NCI-H1436 treated with DMSO at 0.1 percent for 48 hours (cell line): ENCODE measurements at regions not wholly inside any gene's neighbourhood (a gene's known extent, or its start where the extent isn't known, plus 50 kb on each side); places are given as distances from the start of the nearest gene placed in this dataset.
A peak's percentile ranks its signal among the peaks of the same experiment; 100 is the strongest.
"Not testable (repeated sequence)": the region's sequence is repeated elsewhere in the genome, so short reads cannot be mapped to it uniquely, and the experiment has no call there.

Source experiments
- DNase-seq: peaks from one replicate; lab custom pipeline; 2025; lab: John Stamatoyannopoulos, UW

DNA sequence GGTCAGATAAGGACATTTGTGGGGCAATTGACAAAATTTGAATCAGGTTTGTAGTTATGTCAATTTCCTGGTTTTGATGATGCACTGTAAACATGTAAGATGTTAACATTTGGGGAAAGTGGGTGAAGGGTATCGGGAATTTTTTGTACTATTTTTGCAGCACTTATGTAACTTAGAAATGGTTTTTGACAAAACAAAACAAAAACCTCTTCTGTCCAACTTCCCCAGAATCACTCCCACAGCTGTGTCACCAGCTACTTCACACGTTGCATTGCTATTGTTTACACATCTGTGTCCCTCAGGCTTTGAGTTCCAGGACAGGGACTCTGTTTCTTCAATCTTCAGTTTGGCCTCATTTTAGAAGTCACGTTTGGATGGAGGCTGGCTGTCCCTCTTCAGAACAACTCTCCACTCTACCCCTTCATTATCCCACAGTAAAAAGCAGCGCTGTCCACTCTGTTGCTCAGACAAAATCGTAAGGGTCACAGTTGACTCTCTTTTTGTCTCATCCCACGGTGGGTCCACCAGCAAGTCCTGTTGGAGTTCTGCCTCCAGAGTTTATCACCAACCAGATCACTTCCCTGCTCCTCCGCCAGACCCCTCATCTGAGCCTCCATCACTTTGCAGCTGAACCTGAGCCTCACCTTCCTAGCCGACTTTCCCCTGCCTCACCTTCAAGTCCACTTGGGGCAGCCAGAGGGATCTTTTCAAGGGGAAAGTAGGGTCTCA lies 63.2 kb downstream of the NENF start:
- DNase-seq: no peak

DNA sequence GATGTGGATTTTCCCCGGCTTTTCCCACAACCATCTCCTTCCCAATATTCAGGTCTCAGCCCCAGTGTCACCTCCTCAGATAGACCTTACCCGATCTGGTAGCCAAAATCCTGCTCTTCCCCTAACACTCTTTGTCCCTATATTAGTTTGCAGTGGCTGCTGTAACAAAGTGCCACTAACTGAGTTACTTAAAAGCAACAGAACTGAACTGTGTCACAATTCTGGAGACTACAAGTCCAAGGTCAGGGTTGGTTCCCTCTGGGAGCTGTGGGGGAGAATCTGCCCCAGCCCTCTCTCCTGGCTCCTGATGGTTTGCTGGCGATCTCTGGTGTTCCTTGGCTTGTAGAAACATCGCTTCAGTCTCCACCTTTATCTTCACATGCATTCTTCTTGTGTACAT lies 64.0 kb downstream of the NENF start:
- no peak for DNase-seq

DNA sequence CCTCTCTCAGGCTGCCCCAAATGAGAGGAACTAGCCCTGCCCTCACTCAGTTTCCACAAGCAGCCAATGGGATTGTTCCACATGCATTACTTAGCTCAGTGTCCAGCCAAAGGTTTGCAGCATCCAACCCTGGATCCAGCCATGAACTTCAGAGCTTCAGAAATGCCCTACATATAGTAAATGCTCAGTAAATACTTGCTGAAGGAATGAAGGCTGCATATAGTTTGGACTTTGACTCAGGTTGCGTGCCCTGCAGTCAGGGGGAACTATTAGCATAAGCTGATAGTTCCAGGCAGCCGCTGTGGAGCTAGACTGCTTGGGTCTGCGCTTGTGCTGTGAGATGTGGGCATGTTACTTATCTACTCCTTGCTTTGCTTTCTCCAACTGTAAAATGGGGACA lies 64.8 kb downstream of the NENF start:
- no peak for DNase-seq

DNA sequence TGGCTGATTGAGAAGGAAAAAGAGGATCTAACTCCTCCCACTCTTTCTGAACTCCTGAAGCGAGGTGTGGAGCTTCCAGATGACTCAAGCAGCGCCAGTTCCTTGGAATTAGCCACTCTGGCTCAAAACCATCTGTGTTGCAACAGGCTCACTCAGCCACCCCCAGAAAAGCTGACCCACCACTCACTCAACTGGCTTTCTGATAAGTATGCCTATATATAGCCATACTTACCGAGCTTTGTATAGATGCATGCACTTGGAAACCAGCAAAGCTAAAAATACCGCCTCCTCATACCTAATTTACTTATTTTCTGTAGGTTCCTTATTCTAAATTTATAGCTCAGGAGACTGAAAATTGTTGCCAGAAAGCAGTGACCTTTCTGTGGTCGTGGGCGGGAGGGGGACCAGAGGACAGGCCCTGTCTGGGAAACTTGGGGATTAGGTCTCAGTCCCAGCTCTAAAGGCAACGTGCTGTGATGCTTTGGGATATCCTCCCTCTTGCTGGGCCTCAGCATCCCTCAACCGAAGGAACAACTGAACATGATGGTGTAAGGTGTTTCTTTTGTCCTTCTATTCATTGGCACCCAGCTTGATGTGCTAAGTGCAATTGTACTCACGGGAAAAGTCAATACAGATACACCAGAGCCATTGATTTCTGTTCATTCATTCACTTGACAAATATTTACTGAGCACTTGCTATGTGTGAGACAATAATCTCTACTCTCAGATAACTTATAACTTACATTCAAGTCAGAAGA lies 65.7 kb downstream of the NENF start:
- peak; percentile 50 for DNase-seq

DNA sequence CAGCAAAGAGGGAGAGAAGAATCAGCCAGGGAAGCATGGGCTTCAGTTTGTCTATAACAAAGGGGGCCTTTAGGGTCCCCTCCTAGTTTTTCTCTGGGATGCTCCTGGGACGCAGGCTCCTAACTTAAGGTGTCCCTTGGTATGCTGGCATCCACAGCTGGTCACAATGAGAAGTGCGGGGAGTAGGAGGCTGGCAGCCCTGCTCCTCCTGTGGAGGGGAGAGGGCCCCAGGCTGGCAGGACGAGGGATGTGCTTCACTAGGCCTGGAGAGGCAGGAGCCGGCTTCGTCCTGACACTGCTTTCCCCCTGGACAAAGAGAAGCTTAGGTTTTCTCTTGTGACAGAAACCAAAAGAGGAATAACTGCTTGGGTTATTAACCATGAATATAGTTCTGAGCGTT lies 67.6 kb downstream of the NENF start:
- no peak for DNase-seq

DNA sequence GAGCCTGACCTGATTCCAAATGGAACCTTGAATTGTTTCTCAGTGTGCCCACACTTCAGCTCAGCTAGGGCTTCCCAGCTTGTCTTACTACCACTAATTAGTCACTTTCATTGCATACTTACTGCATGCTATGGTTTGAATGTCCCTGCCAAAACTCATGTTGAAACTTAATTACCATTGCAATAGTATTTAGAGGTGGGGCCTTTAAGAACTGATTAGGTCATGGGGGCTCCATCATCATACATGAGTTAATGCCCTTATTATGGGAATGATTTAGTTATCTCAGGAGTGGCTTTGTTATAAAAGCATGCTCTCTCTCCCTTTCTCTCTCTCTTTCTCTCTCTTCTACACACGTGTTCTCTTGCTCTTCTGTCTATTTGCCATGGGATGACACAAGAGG lies 68.3 kb downstream of the NENF start:
- DNase-seq: no peak

DNA sequence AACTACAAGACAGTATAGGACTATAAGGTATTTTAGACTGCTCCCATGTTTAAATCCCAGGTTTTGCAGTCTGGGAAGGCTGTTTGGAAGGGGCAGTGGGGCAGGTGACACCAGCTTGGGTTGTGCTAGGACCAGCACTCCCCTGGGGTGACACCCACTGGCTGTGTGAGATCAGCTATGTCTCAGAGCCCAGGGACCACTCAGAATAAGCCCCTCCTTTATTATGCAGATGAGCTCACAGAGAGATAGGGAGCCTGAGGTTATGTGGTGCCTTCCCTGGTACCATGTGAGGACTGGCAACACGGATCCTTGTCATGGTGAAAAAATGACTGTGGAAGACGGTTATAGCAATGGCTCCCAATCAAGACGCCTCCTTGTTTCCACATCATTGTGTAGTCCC lies 71.0 kb downstream of the NENF start:
- DNase-seq: no peak

DNA sequence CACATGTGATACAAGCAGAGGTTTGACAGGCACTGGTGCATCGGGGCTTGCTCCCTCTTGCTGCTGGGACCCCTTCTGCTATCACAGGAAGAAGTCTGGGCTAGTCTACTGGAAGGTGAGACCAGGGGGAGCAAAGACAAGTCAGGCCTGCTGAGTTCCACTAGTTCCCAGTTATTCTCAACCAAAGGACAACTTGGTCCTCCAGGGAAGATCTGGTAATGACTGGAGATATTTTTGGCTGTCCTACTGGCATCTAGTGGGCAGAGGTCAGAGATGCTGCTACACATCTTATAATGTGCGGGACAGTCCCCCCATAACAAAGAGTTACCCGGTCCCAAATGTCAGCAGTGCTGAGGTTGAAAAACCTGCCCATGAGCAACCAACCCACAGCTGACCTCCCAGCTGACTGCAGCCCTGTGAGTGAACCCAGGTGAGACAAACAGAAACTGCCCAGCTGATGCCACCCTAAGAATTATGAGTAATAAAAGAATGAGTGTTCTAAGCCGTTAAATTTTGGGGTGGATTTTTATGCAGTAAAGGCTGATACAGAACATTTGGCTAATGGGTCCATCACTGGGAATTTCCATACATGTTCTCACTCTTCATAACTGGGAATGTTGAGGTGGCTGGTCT lies 71.6 kb downstream of the NENF start:
- DNase-seq: no peak

DNA sequence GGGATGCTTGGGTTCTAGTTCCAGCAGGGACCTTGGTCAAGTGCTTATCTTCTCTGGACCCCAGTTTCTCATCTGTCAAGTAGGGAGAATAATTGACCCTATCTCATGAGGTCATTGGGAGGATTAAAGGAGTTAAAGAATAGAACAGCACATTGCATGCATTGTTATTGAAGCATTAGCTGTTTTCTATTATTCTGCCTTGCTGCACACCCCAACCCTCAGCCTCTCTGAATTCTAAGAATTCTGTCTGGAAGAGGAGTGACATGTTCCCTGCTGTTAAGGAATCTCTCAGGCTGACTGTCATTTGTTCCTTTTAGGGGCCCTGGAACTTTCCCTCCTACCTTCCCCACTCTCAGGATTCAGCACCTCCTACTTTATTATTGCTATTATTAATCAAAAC lies 73.9 kb downstream of the NENF start:
- DNase-seq: no peak

DNA sequence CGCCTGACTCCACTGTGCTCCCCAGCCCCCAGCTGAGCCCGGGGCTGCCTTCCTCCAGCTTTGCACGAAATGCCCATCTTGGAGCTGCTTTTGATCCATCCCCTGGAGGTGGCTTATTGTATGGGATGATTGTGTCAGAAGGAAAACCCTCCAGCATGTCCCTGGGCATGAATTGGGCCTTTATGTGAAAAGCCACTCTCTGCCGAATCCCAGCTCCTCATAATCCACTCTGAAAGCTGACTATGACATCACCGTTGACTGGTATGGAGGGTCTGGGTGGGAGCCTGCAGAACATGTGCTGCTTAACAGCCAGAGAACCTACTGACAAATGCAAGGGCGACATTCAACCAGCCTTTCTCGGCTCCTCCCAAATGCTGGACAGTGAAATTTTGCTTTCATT lies 74.6 kb downstream of the NENF start:
- no peak for DNase-seq

DNA sequence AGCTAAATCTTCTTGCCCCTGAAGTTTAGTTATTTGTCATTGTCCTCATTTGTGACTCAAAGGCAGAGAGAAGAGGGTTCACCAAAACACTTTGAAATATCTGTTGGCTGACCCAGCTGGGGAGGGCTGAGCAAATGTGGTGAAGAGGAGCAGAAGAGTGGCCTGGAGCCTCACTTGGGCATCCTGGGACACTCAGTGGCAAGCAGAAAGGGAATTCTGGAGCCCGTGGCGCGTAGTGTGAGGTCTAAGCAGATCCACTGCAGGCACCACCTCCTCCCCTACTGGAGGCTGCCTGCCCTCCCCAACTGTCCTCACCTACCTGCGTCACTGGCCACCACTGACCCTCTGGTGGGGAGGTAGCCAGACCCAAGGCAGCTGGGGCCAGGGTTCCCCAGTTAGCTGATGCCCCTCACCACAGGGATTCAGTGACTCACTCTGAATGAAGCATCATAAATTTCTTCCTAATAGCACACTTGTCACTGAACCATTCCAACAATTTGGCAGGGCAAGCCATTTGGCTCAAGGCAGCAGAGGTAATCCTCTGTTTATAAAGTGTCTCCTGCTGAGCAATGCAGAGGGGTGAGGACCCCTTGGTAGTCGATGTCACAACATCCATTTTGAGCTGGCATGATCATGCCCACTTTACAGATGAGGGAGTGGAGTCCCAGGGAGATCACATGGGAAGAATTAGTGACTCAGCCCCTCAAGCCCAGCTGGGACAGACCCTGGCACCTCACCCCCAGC lies 80.3 kb downstream of the NENF start:
- no peak for DNase-seq

DNA sequence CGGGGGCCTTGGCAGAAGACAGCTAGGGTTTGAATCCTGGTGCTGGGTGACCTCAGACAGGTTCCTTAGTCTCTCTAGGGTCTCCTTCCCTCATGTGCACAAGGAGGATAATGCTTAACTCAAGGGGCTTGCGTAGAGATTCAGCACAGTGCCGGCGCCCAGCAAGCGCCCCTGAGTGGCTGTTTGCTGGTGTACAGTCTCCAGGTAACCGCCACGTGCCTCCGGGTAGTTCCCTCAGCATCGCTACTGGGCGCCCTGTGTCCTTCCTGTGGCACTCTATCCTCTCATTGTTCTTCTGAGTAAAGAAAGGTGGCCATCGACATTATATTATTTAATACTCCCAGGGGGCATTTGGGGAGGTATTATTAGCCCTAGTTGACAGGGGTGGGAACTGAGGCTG lies 80.9 kb downstream of the NENF start:
- no peak for DNase-seq

DNA sequence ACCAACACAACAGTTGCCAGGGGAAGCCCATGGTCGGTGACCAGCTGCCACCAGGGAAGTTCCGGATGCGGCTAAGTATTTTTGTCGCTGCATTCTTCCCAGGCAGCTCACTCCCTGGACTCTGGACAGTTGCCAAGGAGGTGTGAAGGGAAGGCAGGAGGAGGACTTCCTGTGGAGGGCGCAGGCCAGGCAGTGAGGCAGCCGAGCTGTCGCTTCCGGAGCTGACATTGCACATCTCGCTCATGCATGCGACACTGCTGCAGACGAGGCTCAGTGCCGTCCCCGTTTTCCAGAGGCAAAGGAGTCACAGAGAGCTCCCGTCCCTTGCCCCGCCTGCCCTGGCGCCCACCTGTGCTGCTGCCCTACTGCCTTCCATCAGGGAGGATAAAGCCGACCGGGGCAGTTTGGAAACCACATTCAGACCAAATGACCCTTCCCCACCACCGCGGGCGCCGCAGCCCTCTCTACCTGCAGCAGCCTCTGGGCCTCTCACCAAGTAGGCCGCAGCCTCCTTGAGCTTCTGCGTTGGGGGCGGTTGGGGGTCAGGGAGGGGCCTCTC lies 81.4 kb downstream of the NENF start:
- DNase-seq: no peak

DNA sequence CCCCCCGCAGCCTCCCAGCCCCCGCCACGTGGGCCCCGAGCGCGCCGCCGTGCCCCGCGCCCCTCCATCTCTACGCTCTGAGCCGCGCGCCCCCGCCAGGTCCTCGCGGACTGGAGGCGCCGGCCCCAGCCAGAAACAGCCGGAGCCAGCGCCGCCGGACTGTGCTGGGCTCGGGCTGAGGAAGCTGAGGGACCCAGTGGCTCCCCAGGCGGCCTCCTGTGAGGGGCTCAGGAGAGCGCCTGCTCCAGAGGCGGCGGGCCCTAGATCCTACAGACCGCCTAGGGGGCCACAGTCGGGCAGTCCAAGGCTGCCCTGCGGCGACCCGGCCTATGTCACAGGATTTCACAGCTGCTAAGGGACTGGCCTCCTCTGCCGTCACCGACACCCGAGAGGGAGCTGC lies 82.1 kb downstream of the NENF start:
- no peak for DNase-seq

DNA sequence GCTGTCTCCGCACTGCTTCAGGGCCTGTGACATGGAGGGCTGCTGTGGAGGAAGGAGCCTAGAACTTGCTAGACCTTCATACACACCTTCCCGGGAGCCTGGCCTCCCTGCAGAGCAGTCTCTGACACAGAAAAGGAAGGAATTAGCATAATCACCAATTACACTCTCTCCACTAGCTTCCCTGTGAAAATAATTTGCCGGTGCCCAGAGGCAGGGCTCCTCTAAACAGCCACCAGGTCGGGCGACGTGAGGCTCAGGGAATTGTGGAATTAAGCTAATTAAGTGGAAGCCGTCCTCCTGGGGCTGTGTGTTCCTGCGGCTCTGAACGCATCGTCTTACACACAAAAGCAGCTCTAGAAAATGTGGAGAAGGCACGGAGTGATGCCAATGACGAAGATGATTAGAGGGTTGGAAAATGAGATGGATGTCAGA lies 82.6 kb downstream of the NENF start:
- DNase-seq: peak; percentile 56

DNA sequence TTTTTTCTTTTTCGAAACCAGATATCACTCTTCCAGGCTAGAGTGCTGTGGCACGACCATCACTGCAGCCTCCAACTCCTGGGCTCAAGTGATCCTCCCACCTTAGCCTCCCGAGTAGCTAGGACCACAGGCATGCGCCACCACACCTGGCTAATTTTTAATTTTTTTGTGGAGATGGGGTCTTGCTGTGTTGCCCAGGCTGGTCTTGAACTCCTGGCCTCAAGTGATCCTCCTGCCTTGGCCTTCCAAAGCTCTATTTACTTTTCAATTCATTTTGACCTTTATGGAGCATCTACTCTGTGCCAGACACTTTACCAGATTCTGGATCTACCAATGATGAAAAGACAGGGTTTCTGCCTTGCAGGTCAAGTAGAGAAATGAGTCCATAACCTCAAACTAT lies 83.3 kb downstream of the NENF start:
- not testable (repeated sequence) for DNase-seq

DNA sequence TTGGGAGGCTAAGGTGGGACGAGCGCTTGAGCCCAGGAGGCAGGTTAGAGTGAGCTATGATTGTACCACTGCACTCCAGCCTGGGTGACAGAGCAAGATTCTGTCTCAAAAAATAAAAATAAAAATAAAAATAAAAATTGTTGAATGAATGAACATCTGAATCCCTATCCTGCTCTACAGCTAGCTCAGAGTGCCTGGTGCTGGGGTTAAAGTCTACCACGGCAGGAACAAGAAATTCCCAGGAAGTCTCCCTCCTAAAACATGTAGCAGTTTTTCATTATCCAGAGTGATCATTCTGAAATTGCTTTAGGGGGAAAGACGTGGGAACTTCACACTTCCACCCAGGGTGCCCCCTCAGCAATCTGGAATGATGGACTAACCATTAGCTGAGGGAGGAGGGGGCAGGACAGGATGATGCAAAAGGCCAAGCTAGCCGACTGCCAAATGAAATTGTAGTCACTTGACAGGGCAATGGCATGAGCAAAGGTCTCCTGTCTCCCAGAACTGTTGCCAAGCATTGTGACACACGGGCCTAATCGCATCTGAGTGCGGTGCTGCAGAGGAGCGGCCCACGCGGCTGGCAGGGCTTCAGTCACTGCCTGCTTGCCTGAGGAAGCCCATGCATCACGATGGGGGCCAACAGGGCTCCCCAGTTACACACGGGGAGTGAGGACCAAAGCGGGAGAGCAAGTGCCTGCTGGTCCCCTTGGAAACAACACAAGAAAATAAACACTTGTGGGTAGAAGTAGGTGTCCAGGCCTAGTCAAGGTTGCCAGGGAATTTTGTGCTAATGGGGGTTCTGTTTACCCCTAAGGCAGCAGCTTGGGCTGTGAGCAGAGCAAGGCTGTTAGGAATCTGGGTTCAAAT lies 85.7 kb downstream of the NENF start:
- DNase-seq: no peak

DNA sequence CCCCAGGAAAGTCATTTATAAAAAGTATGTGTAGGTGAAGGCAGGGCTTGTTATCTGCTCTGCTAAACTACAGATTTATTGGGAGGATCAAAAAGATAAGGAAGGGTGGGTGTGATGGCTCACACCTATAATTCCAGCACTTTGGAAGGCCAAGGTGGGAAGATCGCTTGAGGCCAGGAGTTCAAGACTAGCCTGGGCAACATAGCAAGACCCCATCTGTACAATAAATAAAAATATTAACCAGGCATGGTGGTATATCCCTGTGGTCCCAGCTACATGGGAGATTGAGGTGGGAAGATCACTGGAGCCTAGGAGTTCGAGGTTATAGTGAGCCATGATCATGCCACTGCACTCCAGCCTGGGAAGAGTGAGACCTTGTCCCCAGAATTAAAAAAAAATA lies 86.4 kb downstream of the NENF start:
- DNase-seq: no peak

DNA sequence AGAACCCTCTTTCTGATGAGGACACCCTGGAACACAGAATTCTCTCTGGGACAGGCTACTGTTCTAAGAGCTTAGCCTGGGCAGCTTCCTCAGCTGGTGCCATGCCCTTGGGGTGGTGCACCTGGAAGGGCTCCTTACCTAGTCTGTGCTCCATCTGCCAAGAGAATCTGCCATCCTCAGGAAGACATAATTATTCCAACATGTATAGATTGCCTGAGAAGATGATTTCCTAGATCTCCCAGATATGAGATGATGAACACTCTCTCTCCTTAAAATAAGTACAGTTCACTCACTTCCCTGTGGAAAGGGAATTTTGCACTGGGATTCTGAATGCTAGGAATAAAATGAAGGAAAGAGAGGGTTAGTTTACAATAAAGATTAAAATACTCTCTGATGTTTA lies 87.6 kb downstream of the NENF start:
- no peak for DNase-seq

DNA sequence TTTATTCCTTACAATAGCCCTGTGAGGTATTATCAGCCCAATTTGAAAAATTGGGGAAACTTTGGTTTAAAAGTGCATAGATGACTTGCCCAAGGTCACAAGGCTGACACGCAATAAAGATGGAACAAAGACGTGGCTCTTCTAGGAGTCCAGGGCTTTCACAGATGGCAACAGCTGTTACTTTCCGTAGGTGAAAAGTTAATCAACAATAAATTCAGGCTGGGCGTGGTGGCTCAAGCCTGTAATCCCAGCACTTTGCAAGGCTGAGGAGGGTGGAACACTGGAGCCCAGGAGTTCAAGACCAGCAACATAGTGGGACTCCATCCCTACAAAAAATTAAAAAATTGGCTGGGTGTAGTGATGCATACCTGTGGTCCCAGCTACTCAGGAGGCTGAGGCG lies 87.8 kb upstream of the ATF3 start:
- no peak for DNase-seq

DNA sequence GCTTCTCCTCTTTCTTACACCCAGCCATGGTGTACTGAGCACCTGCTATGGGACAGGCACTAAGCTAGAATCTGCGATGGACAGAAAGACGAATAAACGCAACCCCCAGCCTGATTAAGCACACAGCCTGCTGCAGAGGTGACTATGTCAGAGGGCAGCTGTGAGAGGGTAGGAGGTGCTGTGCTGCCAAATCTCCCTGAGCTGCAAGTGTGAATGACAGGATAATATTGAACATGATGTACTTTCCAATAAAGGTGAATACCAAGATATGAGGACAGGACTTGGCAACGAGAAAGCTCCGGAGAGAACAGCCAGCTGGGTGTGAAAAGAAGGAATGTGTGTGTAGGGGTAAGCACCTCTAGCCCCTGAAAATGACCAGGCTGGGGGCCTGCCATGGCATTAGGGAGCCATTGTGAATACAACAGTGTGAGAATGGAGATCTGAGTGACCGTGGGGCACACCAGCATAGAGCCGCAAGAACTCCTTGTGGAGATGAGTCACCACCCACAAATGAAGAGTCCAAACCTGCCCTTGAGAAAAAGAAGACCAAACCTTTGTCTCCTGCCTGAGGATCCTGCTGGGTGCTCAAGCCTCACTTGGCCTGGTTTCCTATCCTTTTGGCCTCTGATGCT lies 83.0 kb upstream of the ATF3 start:
- no peak for DNase-seq
